NCI-H1048 (cell line): ENCODE measurements at regions not wholly inside any gene's neighbourhood (a gene's known extent, or its start where the extent isn't known, plus 50 kb on each side); places are given as distances from the start of the nearest gene placed in this dataset.
"Not testable (repeated sequence)": the region's sequence is repeated elsewhere in the genome, so short reads cannot be mapped to it uniquely, and the experiment has no call there.

Source experiments
- DNase-seq: peaks from one replicate; lab custom pipeline; 2025; lab: John Stamatoyannopoulos, UW

- DNase-seq = not testable (repeated sequence)
Observed at GRCh38 chr1:70751676-70752287, 295.8 kb downstream of the PTGER3 start.

- no peak for DNase-seq
Observed at GRCh38 chr1:70754701-70755100, 292.9 kb downstream of the PTGER3 start.

GRCh38 chr1:70760154-70760553 lies 287.5 kb downstream of the PTGER3 start:
- DNase-seq = no peak

GRCh38 chr1:70762386-70762785 lies 285.2 kb downstream of the PTGER3 start:
- DNase-seq = no peak

GRCh38 chr1:70764747-70765146 lies 282.9 kb downstream of the PTGER3 start:
- DNase-seq = no peak

GRCh38 chr1:70767377-70767776 lies 280.2 kb downstream of the PTGER3 start:
- no peak for DNase-seq

GRCh38 chr1:70768216-70768615 lies 279.4 kb downstream of the PTGER3 start:
- no peak for DNase-seq

- no peak for DNase-seq
Observed at GRCh38 chr1:70778056-70778762, 269.4 kb downstream of the PTGER3 start.

GRCh38 chr1:70778934-70779333 lies 268.7 kb downstream of the PTGER3 start:
- no peak for DNase-seq

- no peak for DNase-seq
Observed at GRCh38 chr1:70779571-70779970, 268.0 kb downstream of the PTGER3 start.

- DNase-seq = no peak
Observed at GRCh38 chr1:70785287-70785686, 262.3 kb downstream of the PTGER3 start.

- DNase-seq = no peak
Observed at GRCh38 chr1:70790232-70790923, 257.2 kb downstream of the PTGER3 start.

- not testable (repeated sequence) for DNase-seq
Observed at GRCh38 chr1:70795064-70795463, 252.6 kb downstream of the PTGER3 start.

- not testable (repeated sequence) for DNase-seq
Observed at GRCh38 chr1:70796298-70796697, 251.3 kb downstream of the PTGER3 start.

- DNase-seq = not testable (repeated sequence)
Observed at GRCh38 chr1:70802625-70803024, 245.0 kb downstream of the PTGER3 start.

- no peak for DNase-seq
Observed at GRCh38 chr1:70805641-70806040, 242.0 kb downstream of the PTGER3 start.

- DNase-seq = no peak
Observed at GRCh38 chr1:70807088-70807664, 240.4 kb downstream of the PTGER3 start.

- DNase-seq = no peak
Observed at GRCh38 chr1:70809069-70809468, 238.5 kb downstream of the PTGER3 start.

- no peak for DNase-seq
Observed at GRCh38 chr1:70811815-70812214, 235.8 kb downstream of the PTGER3 start.

- no peak for DNase-seq
Observed at GRCh38 chr1:70812442-70813109, 235.0 kb downstream of the PTGER3 start.

GRCh38 chr1:70818401-70818800 lies 229.2 kb downstream of the PTGER3 start:
- no peak for DNase-seq

- DNase-seq = no peak
Observed at GRCh38 chr1:70819231-70819630, 228.4 kb downstream of the PTGER3 start.
